ENCODE measurements at regions not wholly inside any gene's neighbourhood (a gene's known extent, or its start where the extent isn't known, plus 50 kb on each side); places are given as distances from the start of the nearest gene placed in this dataset.
"Not testable (repeated sequence)": the region's sequence is repeated elsewhere in the genome, so short reads cannot be mapped to it uniquely, and the experiment has no call there.

GRCh38 chr21:18840239-18840638 lies 436.7 kb upstream of the TMPRSS15 start:
- no peaks in the 10 kb centered on the region for H3K27me3 Mint-ChIP-seq (ENCODE audit: insufficient read depth)
- peak; percentile 33; the same call in 1 of the 2 replicates for TF ChIP-seq CTCF (IDR thresholded peaks at IDR 0.05)
- no peak overlapping the region for H3K4me3 Mint-ChIP-seq
- no peaks in the 10 kb centered on the region for H3K36me3 Mint-ChIP-seq (ENCODE audit: low read depth)
- DNase-seq = no peak
- no peaks in the 10 kb centered on the region for H3K4me1 Mint-ChIP-seq (ENCODE audit: low read depth)
- H3K27ac Mint-ChIP-seq = no peak overlapping the region
- peaks cover 58% of the 10 kb centered on the region for H3K9me3 Mint-ChIP-seq

GRCh38 chr21:18857606-18858005 lies 454.0 kb upstream of the TMPRSS15 start:
- H3K27ac Mint-ChIP-seq; H3K4me3 Mint-ChIP-seq; H3K27me3 Mint-ChIP-seq (ENCODE audit: insufficient read depth); DNase-seq; H3K36me3 Mint-ChIP-seq (ENCODE audit: low read depth); H3K4me1 Mint-ChIP-seq (ENCODE audit: low read depth): not testable (repeated sequence)
- peaks cover 27% of the 10 kb centered on the region for H3K9me3 Mint-ChIP-seq

GRCh38 chr21:18869104-18869503 lies 465.5 kb upstream of the TMPRSS15 start:
- Mint-ChIP-seq H3K36me3 (ENCODE audit: low read depth) (no peaks in the 10 kb centered on the region), H3K4me1 (ENCODE audit: low read depth) (no peaks in the 10 kb centered on the region), H3K27me3 (ENCODE audit: insufficient read depth) (no peaks in the 10 kb centered on the region), H3K4me3 (no peak overlapping the region), H3K27ac (no peak overlapping the region), H3K9me3 (peaks cover 43% of the 10 kb centered on the region)
- DNase-seq = no peak
- no peak for TF ChIP-seq CTCF (IDR thresholded peaks at IDR 0.05)

- no peaks in the 10 kb centered on the region for H3K27me3 Mint-ChIP-seq (ENCODE audit: insufficient read depth)
- no peak for DNase-seq
- H3K4me1 Mint-ChIP-seq (ENCODE audit: low read depth) = no peaks in the 10 kb centered on the region
- H3K27ac Mint-ChIP-seq = no peak overlapping the region
- H3K36me3 Mint-ChIP-seq (ENCODE audit: low read depth) = 0 out of 2 replicates have a peak, but pooled peaks cover 10% of the 10 kb centered on the region
- peaks cover 32% of the 10 kb centered on the region for H3K9me3 Mint-ChIP-seq
- no peak overlapping the region for H3K4me3 Mint-ChIP-seq
- TF ChIP-seq CTCF (IDR thresholded peaks at IDR 0.05) = no peak
These were observed 474.3 kb upstream of the TMPRSS15 start for GRCh38 chr21:18877917-18878316.

GRCh38 chr21:18887922-18888602 lies 484.5 kb upstream of the TMPRSS15 start:
- Mint-ChIP-seq H3K27ac (no peak overlapping the region), H3K36me3 (ENCODE audit: low read depth) (no peaks in the 10 kb centered on the region; the same call in 1 of the 2 replicates), H3K9me3 (peaks cover 44% of the 10 kb centered on the region), H3K4me1 (ENCODE audit: low read depth) (no peaks in the 10 kb centered on the region), H3K4me3 (no peak overlapping the region), H3K27me3 (ENCODE audit: insufficient read depth) (no peaks in the 10 kb centered on the region)
- TF ChIP-seq CTCF (IDR thresholded peaks at IDR 0.05) = no peak
- DNase-seq = no peak

- DNase-seq = no peak
- no peaks in the 10 kb centered on the region for H3K4me1 Mint-ChIP-seq (ENCODE audit: low read depth)
- H3K36me3 Mint-ChIP-seq (ENCODE audit: low read depth) = no peaks in the 10 kb centered on the region
- no peak overlapping the region for H3K4me3 Mint-ChIP-seq
- H3K9me3 Mint-ChIP-seq = peaks cover 51% of the 10 kb centered on the region
- no peak for TF ChIP-seq CTCF (IDR thresholded peaks at IDR 0.05)
- no peak overlapping the region for H3K27ac Mint-ChIP-seq
- no peaks in the 10 kb centered on the region for H3K27me3 Mint-ChIP-seq (ENCODE audit: insufficient read depth)
These were observed 489.8 kb upstream of the TMPRSS15 start for GRCh38 chr21:18893406-18893805.

All from HFFc6 (cell line).